HepG2 (cell line): ENCODE measurements at regions not wholly inside any gene's neighbourhood (a gene's known extent, or its start where the extent isn't known, plus 50 kb on each side); places are given as distances from the start of the nearest gene placed in this dataset.

Source experiments
- CENPX ChIP-seq: sonication (generic); formaldehyde crosslinking; IDR thresholded peaks from 2 replicates; pipeline ENCODE4 v1.9.0; 2021; ENCODE audit warnings: mild to moderate bottlenecking, missing genetic modification reagents, moderate library complexity
- POLR2A ChIP-seq, 2 experiments: IDR thresholded peaks; 2 replicates each; pipeline ENCODE4 v1.6.1; 2011; ENCODE audit warnings: low read depth in 2 of 2, low read length in 2 of 2, mild to moderate bottlenecking in 1 of 2, moderate library complexity in 1 of 2; ENCODE audit not compliant: insufficient read depth in 1 of 2
- RFX3 ChIP-seq: IDR thresholded peaks from 2 replicates; pipeline ENCODE4 v1.6.1; 2016; ENCODE audit warnings: missing biosample characterization, missing genetic modification reagents
- TAF15 ChIP-seq: fragments of 200-400 bp; formaldehyde crosslinking; IDR thresholded peaks from one replicate; pipeline ENCODE4 v1.6.1; 2018; ENCODE audit warnings: mild to moderate bottlenecking, low read depth, low read length; ENCODE audit not compliant: poor library complexity, severe bottlenecking
- THYN1 ChIP-seq: sonication (generic); formaldehyde crosslinking; IDR thresholded peaks from 2 replicates; pipeline ENCODE4 v1.8.1; 2023; ENCODE audit warnings: low read depth, mild to moderate bottlenecking, moderate library complexity, missing genetic modification reagents, borderline replicate concordance
- TMF1 ChIP-seq: sonication (generic); formaldehyde crosslinking; IDR thresholded peaks from 2 replicates; pipeline ENCODE4 v1.8.1; 2022; ENCODE audit warnings: low read depth, missing genetic modification reagents
- ZBTB20 ChIP-seq: sonication (generic); formaldehyde crosslinking; IDR thresholded peaks from 2 replicates; pipeline ENCODE4 v1.8.1; 2023; ENCODE audit warnings: missing genetic modification reagents, low read depth, mild to moderate bottlenecking, borderline replicate concordance
- ZBTB3 ChIP-seq: sonication (generic); formaldehyde crosslinking; IDR thresholded peaks from 2 replicates; pipeline ENCODE4 v1.4.0; 2020; ENCODE audit warnings: low read depth, mild to moderate bottlenecking, moderate library complexity, missing genetic modification reagents, borderline replicate concordance
- ZNF180 ChIP-seq: sonication (generic); formaldehyde crosslinking; IDR thresholded peaks from 2 replicates; pipeline ENCODE4 v1.4.0; 2020; ENCODE audit warnings: low read depth, missing genetic modification reagents, borderline replicate concordance
- ZNF569 ChIP-seq: sonication (generic); formaldehyde crosslinking; IDR thresholded peaks from 2 replicates; pipeline ENCODE4 v1.5.0; 2020; ENCODE audit warnings: mild to moderate bottlenecking, missing genetic modification reagents, moderate library complexity, borderline replicate concordance
- ZNF652 ChIP-seq: IDR thresholded peaks from 2 replicates; pipeline ENCODE4 v1.6.1; 2016; ENCODE audit warnings: low read depth, borderline replicate concordance
- ZNF724P ChIP-seq: sonication (generic); formaldehyde crosslinking; IDR thresholded peaks from 2 replicates; pipeline ENCODE4 v1.8.0; 2022; ENCODE audit warnings: missing genetic modification reagents, borderline replicate concordance
- TF ChIP-seq, protein P1 (sequence below): sonication (generic); formaldehyde crosslinking; IDR thresholded peaks from 2 replicates; pipeline ENCODE4 v1.5.1; 2020; ENCODE audit warnings: mild to moderate bottlenecking, missing genetic modification reagents, moderate library complexity
- TF ChIP-seq, protein P2 (sequence below): sonication (generic); formaldehyde crosslinking; IDR thresholded peaks from 2 replicates; pipeline ENCODE4 v1.5.1; 2020; ENCODE audit warnings: mild to moderate bottlenecking, missing genetic modification reagents, borderline replicate concordance
- TF ChIP-seq, protein P3 (sequence below): sonication (generic); formaldehyde crosslinking; IDR thresholded peaks from 2 replicates; pipeline ENCODE4 v1.4.0; 2020; ENCODE audit warnings: mild to moderate bottlenecking, missing genetic modification reagents
- TF ChIP-seq, protein P4 (sequence below): IDR thresholded peaks from 2 replicates; pipeline ENCODE4 v1.6.1; 2016; ENCODE audit warnings: low read depth, borderline replicate concordance

DNA sequence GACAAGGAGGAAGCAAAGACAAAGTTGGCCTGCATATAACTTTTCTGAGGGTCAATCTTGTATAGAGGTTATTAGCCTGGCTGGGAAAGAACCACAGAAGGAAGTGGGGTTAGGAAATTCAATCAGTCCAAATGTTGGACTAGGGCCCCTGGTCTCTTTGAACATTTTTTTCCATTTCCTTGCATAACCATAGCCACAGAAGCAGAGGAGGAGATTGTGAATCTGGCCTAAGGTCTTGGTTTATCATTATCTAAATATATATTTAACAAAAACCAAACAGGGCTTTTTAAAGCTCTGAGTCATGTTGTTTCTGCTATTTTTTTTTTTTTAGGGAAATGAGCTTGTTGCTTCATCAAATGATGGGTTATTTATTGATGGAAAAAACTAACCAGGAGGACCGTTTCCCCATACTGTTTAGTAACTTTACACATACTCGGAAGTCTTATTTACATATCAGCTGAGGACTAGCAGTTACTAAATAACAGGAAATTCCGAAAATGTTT lies 97.7 kb upstream of the ACSL4 start (continued):
- TF ChIP-seq, protein P1, sequence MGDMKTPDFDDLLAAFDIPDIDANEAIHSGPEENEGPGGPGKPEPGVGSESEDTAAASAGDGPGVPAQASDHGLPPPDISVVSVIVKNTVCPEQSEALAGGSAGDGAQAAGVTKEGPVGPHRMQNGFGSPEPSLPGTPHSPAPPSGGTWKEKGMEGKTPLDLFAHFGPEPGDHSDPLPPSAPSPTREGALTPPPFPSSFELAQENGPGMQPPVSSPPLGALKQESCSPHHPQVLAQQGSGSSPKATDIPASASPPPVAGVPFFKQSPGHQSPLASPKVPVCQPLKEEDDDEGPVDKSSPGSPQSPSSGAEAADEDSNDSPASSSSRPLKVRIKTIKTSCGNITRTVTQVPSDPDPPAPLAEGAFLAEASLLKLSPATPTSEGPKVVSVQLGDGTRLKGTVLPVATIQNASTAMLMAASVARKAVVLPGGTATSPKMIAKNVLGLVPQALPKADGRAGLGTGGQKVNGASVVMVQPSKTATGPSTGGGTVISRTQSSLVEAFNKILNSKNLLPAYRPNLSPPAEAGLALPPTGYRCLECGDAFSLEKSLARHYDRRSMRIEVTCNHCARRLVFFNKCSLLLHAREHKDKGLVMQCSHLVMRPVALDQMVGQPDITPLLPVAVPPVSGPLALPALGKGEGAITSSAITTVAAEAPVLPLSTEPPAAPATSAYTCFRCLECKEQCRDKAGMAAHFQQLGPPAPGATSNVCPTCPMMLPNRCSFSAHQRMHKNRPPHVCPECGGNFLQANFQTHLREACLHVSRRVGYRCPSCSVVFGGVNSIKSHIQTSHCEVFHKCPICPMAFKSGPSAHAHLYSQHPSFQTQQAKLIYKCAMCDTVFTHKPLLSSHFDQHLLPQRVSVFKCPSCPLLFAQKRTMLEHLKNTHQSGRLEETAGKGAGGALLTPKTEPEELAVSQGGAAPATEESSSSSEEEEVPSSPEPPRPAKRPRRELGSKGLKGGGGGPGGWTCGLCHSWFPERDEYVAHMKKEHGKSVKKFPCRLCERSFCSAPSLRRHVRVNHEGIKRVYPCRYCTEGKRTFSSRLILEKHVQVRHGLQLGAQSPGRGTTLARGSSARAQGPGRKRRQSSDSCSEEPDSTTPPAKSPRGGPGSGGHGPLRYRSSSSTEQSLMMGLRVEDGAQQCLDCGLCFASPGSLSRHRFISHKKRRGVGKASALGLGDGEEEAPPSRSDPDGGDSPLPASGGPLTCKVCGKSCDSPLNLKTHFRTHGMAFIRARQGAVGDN (CRISPR knock-in tag) = no peak
- TF ChIP-seq ZBTB20 (CRISPR knock-in tag) (no peak), ZNF569 (CRISPR knock-in tag) (no peak), RFX3 (CRISPR knock-in tag) (no peak), ZBTB3 (no peak), ZNF180 (CRISPR knock-in tag) (no peak), ZNF724P (CRISPR knock-in tag) (no peak), THYN1 (CRISPR knock-in tag) (no peak), POLR2A (IDR thresholded peaks at IDR 0.05; ENCODE audit: insufficient read depth in 1 of 2, low read depth in 2 of 2, low read length in 2 of 2) (no peak), CENPX (CRISPR knock-in tag) (no peak), TMF1 (CRISPR knock-in tag) (no peak), ZNF652 (CRISPR knock-in tag) (no peak), TAF15 (no peak)
- TF ChIP-seq, protein P2, sequence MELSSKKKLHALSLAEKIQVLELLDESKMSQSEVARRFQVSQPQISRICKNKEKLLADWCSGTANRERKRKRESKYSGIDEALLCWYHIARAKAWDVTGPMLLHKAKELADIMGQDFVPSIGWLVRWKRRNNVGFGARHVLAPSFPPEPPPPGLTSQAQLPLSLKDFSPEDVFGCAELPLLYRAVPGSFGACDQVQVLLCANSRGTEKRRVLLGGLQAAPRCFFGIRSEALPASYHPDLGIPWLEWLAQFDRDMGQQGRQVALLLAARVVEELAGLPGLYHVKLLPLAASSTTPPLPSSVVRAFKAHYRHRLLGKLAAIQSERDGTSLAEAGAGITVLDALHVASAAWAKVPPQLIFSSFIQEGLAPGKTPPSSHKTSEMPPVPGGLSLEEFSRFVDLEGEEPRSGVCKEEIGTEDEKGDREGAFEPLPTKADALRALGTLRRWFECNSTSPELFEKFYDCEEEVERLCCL (CRISPR knock-in tag) = no peak
- TF ChIP-seq, protein P3, sequence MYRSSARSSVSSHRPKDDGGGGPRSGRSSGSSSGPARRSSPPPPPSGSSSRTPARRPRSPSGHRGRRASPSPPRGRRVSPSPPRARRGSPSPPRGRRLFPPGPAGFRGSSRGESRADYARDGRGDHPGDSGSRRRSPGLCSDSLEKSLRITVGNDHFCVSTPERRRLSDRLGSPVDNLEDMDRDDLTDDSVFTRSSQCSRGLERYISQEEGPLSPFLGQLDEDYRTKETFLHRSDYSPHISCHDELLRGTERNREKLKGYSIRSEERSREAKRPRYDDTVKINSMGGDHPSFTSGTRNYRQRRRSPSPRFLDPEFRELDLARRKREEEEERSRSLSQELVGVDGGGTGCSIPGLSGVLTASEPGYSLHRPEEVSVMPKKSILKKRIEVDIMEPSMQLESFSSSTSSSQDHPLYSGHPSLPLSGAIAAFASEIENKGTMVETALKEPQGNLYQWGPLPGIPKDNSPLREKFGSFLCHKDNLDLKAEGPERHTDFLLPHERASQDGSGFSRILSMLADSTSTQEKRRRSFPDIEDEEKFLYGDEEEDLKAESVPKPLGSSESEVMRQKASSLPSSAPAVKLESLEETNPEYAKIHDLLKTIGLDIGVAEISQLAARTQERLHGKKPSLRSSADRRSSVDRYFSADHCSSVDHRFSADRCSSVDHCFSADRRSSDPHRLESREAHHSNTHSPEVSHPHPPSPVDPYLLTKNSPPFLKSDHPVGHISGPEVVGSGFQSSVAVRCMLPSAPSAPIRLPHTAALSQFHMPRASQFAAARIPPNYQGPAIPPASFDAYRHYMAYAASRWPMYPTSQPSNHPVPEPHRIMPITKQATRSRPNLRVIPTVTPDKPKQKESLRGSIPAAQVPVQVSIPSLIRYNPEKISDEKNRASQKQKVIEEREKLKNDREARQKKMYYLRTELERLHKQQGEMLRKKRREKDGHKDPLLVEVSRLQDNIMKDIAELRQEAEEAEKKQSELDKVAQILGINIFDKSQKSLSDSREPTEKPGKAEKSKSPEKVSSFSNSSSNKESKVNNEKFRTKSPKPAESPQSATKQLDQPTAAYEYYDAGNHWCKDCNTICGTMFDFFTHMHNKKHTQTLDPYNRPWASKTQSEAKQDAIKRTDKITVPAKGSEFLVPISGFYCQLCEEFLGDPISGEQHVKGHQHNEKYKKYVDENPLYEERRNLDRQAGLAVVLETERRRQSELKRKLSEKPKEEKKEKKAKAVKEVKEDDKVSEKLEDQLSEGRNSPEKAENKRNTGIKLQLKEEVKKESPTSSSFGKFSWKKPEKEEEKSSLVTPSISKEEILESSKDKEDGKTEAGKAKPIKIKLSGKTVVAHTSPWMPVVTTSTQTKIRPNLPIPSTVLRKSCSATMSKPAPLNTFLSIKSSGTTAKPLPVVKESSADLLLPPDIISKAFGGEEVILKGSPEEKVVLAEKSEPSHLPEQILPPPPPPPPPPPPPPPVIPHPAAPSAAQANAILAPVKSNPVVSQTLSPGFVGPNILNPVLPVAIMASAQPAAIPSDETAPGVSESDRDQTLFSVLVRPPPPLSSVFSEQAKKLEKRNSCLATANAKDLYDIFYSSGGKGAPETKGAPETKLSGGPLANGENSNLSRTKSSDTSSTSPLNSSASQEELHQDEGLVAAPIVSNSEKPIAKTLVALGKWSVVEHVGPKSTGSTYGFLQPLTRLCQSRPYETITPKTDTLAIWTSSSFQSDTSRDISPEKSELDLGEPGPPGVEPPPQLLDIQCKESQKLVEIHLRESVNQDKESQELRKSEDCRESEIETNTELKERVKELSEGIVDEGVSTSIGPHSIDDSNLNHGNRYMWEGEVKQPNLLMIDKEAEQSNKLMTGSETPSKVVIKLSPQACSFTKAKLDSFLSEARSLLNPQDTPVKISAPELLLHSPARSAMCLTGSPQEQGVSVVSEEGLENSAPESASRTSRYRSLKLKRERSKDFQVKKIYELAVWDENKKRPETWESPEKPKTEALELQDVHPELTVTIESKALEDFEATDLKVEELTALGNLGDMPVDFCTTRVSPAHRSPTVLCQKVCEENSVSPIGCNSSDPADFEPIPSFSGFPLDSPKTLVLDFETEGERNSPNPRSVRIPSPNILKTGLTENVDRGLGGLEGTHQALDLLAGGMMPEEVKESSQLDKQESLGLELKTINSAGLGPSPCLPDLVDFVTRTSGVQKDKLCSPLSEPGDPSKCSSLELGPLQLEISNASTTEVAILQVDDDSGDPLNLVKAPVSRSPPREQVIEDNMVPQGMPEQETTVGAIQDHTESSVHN = no peak
- TF ChIP-seq, protein P4, sequence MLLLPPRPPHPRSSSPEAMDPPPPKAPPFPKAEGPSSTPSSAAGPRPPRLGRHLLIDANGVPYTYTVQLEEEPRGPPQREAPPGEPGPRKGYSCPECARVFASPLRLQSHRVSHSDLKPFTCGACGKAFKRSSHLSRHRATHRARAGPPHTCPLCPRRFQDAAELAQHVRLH (CRISPR knock-in tag) = no peak
